HuH-7 (cell line): ENCODE measurements at regions not wholly inside any gene's neighbourhood (a gene's known extent, or its start where the extent isn't known, plus 50 kb on each side); places are given as distances from the start of the nearest gene placed in this dataset.
A peak's percentile ranks its signal among the peaks of the same experiment; 100 is the strongest.

Experiments
- DNase-seq: peaks from one replicate; pipeline ENCODE4 v3.0.0; 2011; ENCODE audit warnings: low spot score

GRCh38 chr1:22221233-22221780 lies 78.4 kb upstream of the WNT4 start:
- DNase-seq, result no peak

- no peak for DNase-seq
Measured at GRCh38 chr1:22222723-22223122, 79.8 kb upstream of the WNT4 start.

GRCh38 chr1:22223176-22223575 lies 80.3 kb upstream of the WNT4 start:
- DNase-seq, result no peak

GRCh38 chr1:22224091-22224490 lies 81.2 kb upstream of the WNT4 start:
- DNase-seq, result no peak

GRCh38 chr1:22224631-22225030 lies 81.7 kb upstream of the WNT4 start:
- DNase-seq, result no peak

- no peak for DNase-seq
Measured at GRCh38 chr1:22225858-22226589, 83.1 kb upstream of the WNT4 start.

GRCh38 chr1:22228074-22228473 lies 85.2 kb upstream of the WNT4 start:
- no peak for DNase-seq

- DNase-seq, result no peak
Measured at GRCh38 chr1:22228505-22228911, 85.6 kb upstream of the WNT4 start.

GRCh38 chr1:22229379-22229778 lies 86.5 kb upstream of the WNT4 start:
- peak; percentile 74 for DNase-seq

- DNase-seq, result no peak
Measured at GRCh38 chr1:22231068-22231593, 88.2 kb upstream of the WNT4 start.

GRCh38 chr1:22231995-22232690 lies 89.2 kb upstream of the WNT4 start:
- no peak for DNase-seq

GRCh38 chr1:22233222-22233621 lies 90.3 kb upstream of the WNT4 start:
- no peak for DNase-seq

GRCh38 chr1:22234476-22235030 lies 91.7 kb upstream of the WNT4 start:
- DNase-seq, result no peak

GRCh38 chr1:22236166-22236565 lies 93.3 kb upstream of the WNT4 start:
- no peak for DNase-seq

GRCh38 chr1:22236900-22237299 lies 94.0 kb upstream of the WNT4 start:
- DNase-seq, result no peak

- no peak for DNase-seq
Measured at GRCh38 chr1:22237433-22238093, 94.7 kb upstream of the WNT4 start.

- no peak for DNase-seq
Measured at GRCh38 chr1:22238356-22239224, 95.7 kb upstream of the WNT4 start.

- no peak for DNase-seq
Measured at GRCh38 chr1:22239378-22239777, 96.5 kb upstream of the WNT4 start.

- no peak for DNase-seq
Measured at GRCh38 chr1:22241250-22241649, 98.4 kb upstream of the WNT4 start.

GRCh38 chr1:22241811-22242210 lies 98.9 kb upstream of the WNT4 start:
- DNase-seq, result no peak

- DNase-seq, result no peak
Measured at GRCh38 chr1:22245100-22245650, 102.3 kb upstream of the WNT4 start.
